DND-41 (cell line): ENCODE measurements at regions not wholly inside any gene's neighbourhood (a gene's known extent, or its start where the extent isn't known, plus 50 kb on each side); places are given as distances from the start of the nearest gene placed in this dataset.

Experiments used
- CTCF ChIP-seq: IDR thresholded peaks from 2 replicates; pipeline ENCODE4 v1.5.1; 2012; ENCODE audit warnings: borderline replicate concordance, low read length, moderate library complexity, mild to moderate bottlenecking; ENCODE audit not compliant: poor library complexity, severe bottlenecking; ENCODE audit errors: extremely low read depth
- EZH2 ChIP-seq: IDR thresholded peaks from 3 replicates; pipeline ENCODE4 v1.6.1; 2012; ENCODE audit warnings: borderline replicate concordance, low read depth, mild to moderate bottlenecking, moderate library complexity, low read length, inconsistent platforms; ENCODE audit not compliant: severe bottlenecking

GRCh38 chr6:47381036-47381435, 71.3 kb upstream of the TNFRSF21 start:
- TF ChIP-seq CTCF (no peak), EZH2 (no peak)
